ENCODE measurements at regions not wholly inside any gene's neighbourhood (a gene's known extent, or its start where the extent isn't known, plus 50 kb on each side); places are given as distances from the start of the nearest gene placed in this dataset.

GRCh38 chr21:35852820-35853219, 207.5 kb downstream of the SETD4 start:
- no peaks in the 10 kb centered on the region for H3K27me3 ChIP-seq
- TF ChIP-seq CTCF (IDR thresholded peaks at IDR 0.05) (no peak), POLR2A (IDR thresholded peaks at IDR 0.05) (no peak)
- H3K36me3 ChIP-seq, result no peaks in the 10 kb centered on the region
- no peaks in the 10 kb centered on the region for H3K4me1 ChIP-seq
- H3K27ac ChIP-seq, result no peak overlapping the region
- no peak for DNase-seq
- H3K9me3 ChIP-seq, result no peaks in the 10 kb centered on the region
- H3K4me3 ChIP-seq, result no peak overlapping the region

- no peak for TF ChIP-seq POLR2A (IDR thresholded peaks at IDR 0.05)
- no peak for TF ChIP-seq CTCF (IDR thresholded peaks at IDR 0.05)
- no peaks in the 10 kb centered on the region for H3K4me1 ChIP-seq
- no peak overlapping the region for H3K4me3 ChIP-seq
- H3K27me3 ChIP-seq, result no peaks in the 10 kb centered on the region
- H3K36me3 ChIP-seq, result no peaks in the 10 kb centered on the region
- no peaks in the 10 kb centered on the region for H3K9me3 ChIP-seq
- no peak overlapping the region for H3K27ac ChIP-seq
- DNase-seq, result no peak
These were observed 209.7 kb downstream of the SETD4 start for GRCh38 chr21:35850542-35851103.

- Histone ChIP-seq H3K36me3 (no peaks in the 10 kb centered on the region), H3K4me3 (no peak overlapping the region), H3K27me3 (no peaks in the 10 kb centered on the region), H3K27ac (no peak overlapping the region), H3K9me3 (no peaks in the 10 kb centered on the region), H3K4me1 (no peaks in the 10 kb centered on the region)
- DNase-seq, result no peak
- TF ChIP-seq CTCF (IDR thresholded peaks at IDR 0.05) (no peak), POLR2A (IDR thresholded peaks at IDR 0.05) (no peak)
These were observed 210.3 kb downstream of the SETD4 start for GRCh38 chr21:35850029-35850428.

GRCh38 chr21:35849144-35849543, 211.2 kb downstream of the SETD4 start:
- TF ChIP-seq CTCF (IDR thresholded peaks at IDR 0.05) (no peak), POLR2A (IDR thresholded peaks at IDR 0.05) (no peak)
- H3K36me3 ChIP-seq, result no peaks in the 10 kb centered on the region
- no peak overlapping the region for H3K4me3 ChIP-seq
- H3K9me3 ChIP-seq, result no peaks in the 10 kb centered on the region
- no peaks in the 10 kb centered on the region for H3K27me3 ChIP-seq
- DNase-seq, result no peak
- H3K4me1 ChIP-seq, result no peaks in the 10 kb centered on the region
- H3K27ac ChIP-seq, result no peak overlapping the region

- H3K27ac ChIP-seq, result no peak overlapping the region
These were observed 216.2 kb downstream of the SETD4 start for GRCh38 chr21:35843911-35844667.

More at GRCh38 chr21:35843911-35844667, 216.2 kb downstream of the SETD4 start:
- DNase-seq, result no peak
- Histone ChIP-seq H3K4me3 (no peak overlapping the region), H3K36me3 (no peaks in the 10 kb centered on the region), H3K9me3 (no peaks in the 10 kb centered on the region), H3K27me3 (no peaks in the 10 kb centered on the region), H3K4me1 (no peaks in the 10 kb centered on the region)
- TF ChIP-seq CTCF (IDR thresholded peaks at IDR 0.05) (no peak), POLR2A (IDR thresholded peaks at IDR 0.05) (no peak)
